Caco-2 (cell line): ENCODE measurements at regions not wholly inside any gene's neighbourhood (a gene's known extent, or its start where the extent isn't known, plus 50 kb on each side); places are given as distances from the start of the nearest gene placed in this dataset.

ENCODE experiments used
- BruUV-seq: library from RNA; stranded (reverse); fragments of 400-500 nt; replicated peaks from 2 replicates; lab custom pipeline; 2021; lab: Mats Ljungman, UMichigan
- CTCF ChIA-PET: fragments of 300-600 bp; sonication (Branson Sonifier 250); formaldehyde crosslinking; loops from one replicate; lab custom pipeline; 2022; ENCODE audit warnings: antibody characterized with exemption; lab: Charles Lee
- POLR2A ChIA-PET: fragments of 300-600 bp; sonication (Branson Sonifier 250); formaldehyde crosslinking; loops from one replicate; lab custom pipeline; 2022; ENCODE audit warnings: antibody characterized with exemption; lab: Charles Lee
- DNase-seq, 2 experiments: peaks; one replicate each; pipeline versions ENCODE4 v3.0.0 to v3.0.0-alpha.2; 2020 to 2022
- H3K27me3 ChIP-seq: replicated peaks from 2 replicates; pipeline ENCODE4 v1.6.0; 2011; ENCODE audit warnings: low read length; ENCODE audit not compliant: control insufficient read depth, insufficient read depth
- H3K36me3 ChIP-seq: 2 replicates; pipeline ENCODE4 v1.5.1; 2011; ENCODE audit warnings: low read length; ENCODE audit not compliant: control insufficient read depth, insufficient read depth
- H3K4me1 ChIP-seq: fragments of 250-450 bp; sonication (Bioruptor Pico); 2 replicates; pipeline ENCODE4 v1.5.1; 2020; ENCODE audit warnings: mild to moderate bottlenecking
- H3K4me3 ChIP-seq: 2 replicates; pipeline ENCODE4 v1.5.1; 2011; ENCODE audit warnings: low read depth, mild to moderate bottlenecking, control low read depth, low read length
- H3K9me3 ChIP-seq: fragments of 250-450 bp; sonication (Bioruptor Pico); 2 replicates; pipeline ENCODE4 v1.5.1; 2020; ENCODE audit warnings: mild to moderate bottlenecking, moderate library complexity
- H3K27ac Mint-ChIP-seq: one replicate; pipeline ENCODE4 v1.8.0; 2022; ENCODE audit warnings: mixed read lengths; ENCODE audit not compliant: unreplicated experiment
- H3K27me3 Mint-ChIP-seq: one replicate; pipeline ENCODE4 v1.8.0; 2022; ENCODE audit warnings: mixed read lengths; ENCODE audit not compliant: insufficient read depth, unreplicated experiment
- H3K36me3 Mint-ChIP-seq: one replicate; pipeline ENCODE4 v1.8.0; 2022; ENCODE audit warnings: mild to moderate bottlenecking, mixed read lengths; ENCODE audit not compliant: insufficient read depth, unreplicated experiment
- H3K4me1 Mint-ChIP-seq: one replicate; pipeline ENCODE4 v1.8.0; 2022; ENCODE audit warnings: low read depth, mixed read lengths; ENCODE audit not compliant: unreplicated experiment
- H3K4me3 Mint-ChIP-seq: one replicate; pipeline ENCODE4 v1.8.0; 2022; ENCODE audit warnings: mild to moderate bottlenecking, moderate library complexity, mixed read lengths; ENCODE audit not compliant: unreplicated experiment
- H3K9me3 Mint-ChIP-seq: one replicate; pipeline ENCODE4 v1.8.0; 2022; ENCODE audit warnings: mixed read lengths; ENCODE audit not compliant: unreplicated experiment
- intact Hi-C: fragments of 100-400 bp; cut with micrococcal nuclease; formaldehyde crosslinking; loops from one replicate; pipeline ENCODE4 v1.10.0; 2022; ENCODE audit not compliant: unreplicated experiment
- TF ChIP-seq, protein P1 (sequence below), 2 experiments: fragments of 200-600 bp in 1 of 2; IDR thresholded peaks; 1 replicate in 1 of 2; 2 replicates in 1 of 2; pipeline versions ENCODE4 v1.5.1 to v1.8.0; 2011 to 2022; ENCODE audit warnings: antibody characterized with exemption in 1 of 2, control low read depth in 1 of 2, inconsistent platforms in 1 of 2, low read depth in 1 of 2, low read length in 1 of 2, mild to moderate bottlenecking in 1 of 2, moderate library complexity in 1 of 2; ENCODE audit not compliant: insufficient read depth in 1 of 2, severe bottlenecking in 1 of 2, unreplicated experiment in 1 of 2

DNA sequence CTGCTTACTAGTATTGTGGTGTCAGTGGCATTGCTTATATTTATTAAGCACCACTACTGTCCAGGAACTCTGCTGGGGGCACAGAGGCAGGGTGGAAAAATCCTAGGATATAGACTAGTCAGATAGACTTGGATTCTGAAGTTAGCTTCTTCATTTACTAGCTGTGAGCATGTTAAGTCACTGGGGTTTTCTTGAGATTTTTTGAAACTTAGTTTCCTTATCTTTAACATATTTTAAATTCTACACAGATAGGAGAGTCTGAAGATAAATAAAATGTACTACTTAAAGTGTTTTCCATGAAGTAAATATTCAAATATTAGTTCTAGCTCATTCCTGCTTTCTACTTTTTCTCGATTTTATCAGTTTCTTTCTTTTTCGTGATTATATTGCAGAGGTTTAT, 196.9 kb upstream of the GRID2 start:
- ChIA-PET POLR2A (no interaction called here), CTCF (no interaction called here)
- H3K27me3 ChIP-seq = no peaks in the 10 kb centered on the region
- no peaks in the 10 kb centered on the region for H3K36me3 ChIP-seq
- BruUV-seq = no TSS peak
- no peaks in the 10 kb centered on the region for H3K9me3 Mint-ChIP-seq
- H3K27ac Mint-ChIP-seq = no peak overlapping the region
- no peaks in the 10 kb centered on the region for H3K27me3 Mint-ChIP-seq
- intact Hi-C loops = no loop called here
- TF ChIP-seq, protein P1, sequence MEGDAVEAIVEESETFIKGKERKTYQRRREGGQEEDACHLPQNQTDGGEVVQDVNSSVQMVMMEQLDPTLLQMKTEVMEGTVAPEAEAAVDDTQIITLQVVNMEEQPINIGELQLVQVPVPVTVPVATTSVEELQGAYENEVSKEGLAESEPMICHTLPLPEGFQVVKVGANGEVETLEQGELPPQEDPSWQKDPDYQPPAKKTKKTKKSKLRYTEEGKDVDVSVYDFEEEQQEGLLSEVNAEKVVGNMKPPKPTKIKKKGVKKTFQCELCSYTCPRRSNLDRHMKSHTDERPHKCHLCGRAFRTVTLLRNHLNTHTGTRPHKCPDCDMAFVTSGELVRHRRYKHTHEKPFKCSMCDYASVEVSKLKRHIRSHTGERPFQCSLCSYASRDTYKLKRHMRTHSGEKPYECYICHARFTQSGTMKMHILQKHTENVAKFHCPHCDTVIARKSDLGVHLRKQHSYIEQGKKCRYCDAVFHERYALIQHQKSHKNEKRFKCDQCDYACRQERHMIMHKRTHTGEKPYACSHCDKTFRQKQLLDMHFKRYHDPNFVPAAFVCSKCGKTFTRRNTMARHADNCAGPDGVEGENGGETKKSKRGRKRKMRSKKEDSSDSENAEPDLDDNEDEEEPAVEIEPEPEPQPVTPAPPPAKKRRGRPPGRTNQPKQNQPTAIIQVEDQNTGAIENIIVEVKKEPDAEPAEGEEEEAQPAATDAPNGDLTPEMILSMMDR (IDR thresholded peaks at IDR 0.05; ENCODE audit: insufficient read depth in 1 of 2, low read depth in 1 of 2, low read length in 1 of 2, severe bottlenecking in 1 of 2, unreplicated experiment in 1 of 2) = no peak
- H3K4me3 Mint-ChIP-seq = no peak overlapping the region
- no peaks in the 10 kb centered on the region for H3K4me1 Mint-ChIP-seq
- H3K36me3 Mint-ChIP-seq = no peaks in the 10 kb centered on the region
- H3K9me3 ChIP-seq = no peaks in the 10 kb centered on the region
- H3K4me1 ChIP-seq = no peaks in the 10 kb centered on the region
- DNase-seq = no peak
- H3K4me3 ChIP-seq = no peak overlapping the region

DNA sequence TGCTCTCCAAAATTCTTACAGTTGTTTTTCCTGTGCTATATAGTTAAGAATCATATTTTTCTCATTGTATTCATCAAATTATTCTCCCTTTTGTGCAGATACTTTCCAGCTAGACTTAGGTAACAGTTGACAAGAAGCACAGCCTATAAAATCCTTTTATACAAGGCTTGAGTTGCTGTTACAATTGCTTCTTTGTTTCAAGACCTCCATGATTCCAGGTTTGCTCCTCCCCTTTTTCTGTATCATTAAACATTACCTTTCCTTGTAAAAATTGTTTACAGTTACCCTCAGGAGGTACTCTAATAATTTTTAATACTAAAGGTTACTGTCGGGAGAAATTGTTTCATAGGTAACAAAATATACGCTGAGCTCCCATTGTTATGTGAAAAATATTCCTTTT, 192.3 kb upstream of the GRID2 start:
- no peaks in the 10 kb centered on the region for H3K27me3 ChIP-seq
- no peak overlapping the region for H3K27ac Mint-ChIP-seq
- H3K36me3 Mint-ChIP-seq = no peaks in the 10 kb centered on the region
- no peaks in the 10 kb centered on the region for H3K27me3 Mint-ChIP-seq
- no TSS peak for BruUV-seq
- no peaks in the 10 kb centered on the region for H3K36me3 ChIP-seq
- H3K4me1 ChIP-seq = no peaks in the 10 kb centered on the region
- ChIA-PET POLR2A (no interaction called here), CTCF (no interaction called here)
- no peak for DNase-seq
- no peaks in the 10 kb centered on the region for H3K9me3 Mint-ChIP-seq
- intact Hi-C loops = no loop called here
- TF ChIP-seq, protein P1 (IDR thresholded peaks at IDR 0.05; ENCODE audit: insufficient read depth in 1 of 2, low read depth in 1 of 2, low read length in 1 of 2, severe bottlenecking in 1 of 2, unreplicated experiment in 1 of 2) = no peak
- no peak overlapping the region for H3K4me3 Mint-ChIP-seq
- no peaks in the 10 kb centered on the region for H3K4me1 Mint-ChIP-seq
- H3K4me3 ChIP-seq = no peak overlapping the region
- H3K9me3 ChIP-seq = no peaks in the 10 kb centered on the region

DNA sequence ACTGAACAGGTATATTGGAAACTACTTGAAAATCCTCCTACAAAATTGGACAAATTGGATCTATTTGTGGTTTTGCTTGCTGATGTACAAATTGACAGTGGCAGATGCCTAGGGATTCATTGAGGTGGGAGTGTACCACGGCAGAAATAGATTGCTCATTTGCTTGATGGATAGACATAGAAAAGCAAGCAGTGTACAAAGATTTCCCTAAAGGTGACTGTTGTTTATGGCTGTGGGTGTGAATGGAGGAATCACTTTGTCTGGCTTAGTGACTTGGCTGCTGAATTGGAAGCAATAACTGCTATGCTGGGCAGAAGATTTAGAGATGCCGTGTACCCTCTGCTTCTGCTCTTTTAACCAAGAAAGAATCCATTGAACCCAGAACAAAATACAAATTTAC, 191.0 kb upstream of the GRID2 start:
- no peaks in the 10 kb centered on the region for H3K27me3 ChIP-seq
- TF ChIP-seq, protein P1 (IDR thresholded peaks at IDR 0.05; ENCODE audit: insufficient read depth in 1 of 2, low read depth in 1 of 2, low read length in 1 of 2, severe bottlenecking in 1 of 2, unreplicated experiment in 1 of 2) = no peak
- H3K36me3 ChIP-seq = no peaks in the 10 kb centered on the region
- no peak overlapping the region for H3K4me3 Mint-ChIP-seq
- intact Hi-C loops = no loop called here
- BruUV-seq = no TSS peak
- no peak overlapping the region for H3K4me3 ChIP-seq
- POLR2A ChIA-PET = no interaction called here
- H3K36me3 Mint-ChIP-seq = no peaks in the 10 kb centered on the region
- DNase-seq = no peak
- H3K4me1 Mint-ChIP-seq = no peaks in the 10 kb centered on the region
- H3K27me3 Mint-ChIP-seq = no peaks in the 10 kb centered on the region
- no peaks in the 10 kb centered on the region for H3K4me1 ChIP-seq
- no peaks in the 10 kb centered on the region for H3K9me3 Mint-ChIP-seq
- no peaks in the 10 kb centered on the region for H3K9me3 ChIP-seq
- CTCF ChIA-PET = no interaction called here
- no peak overlapping the region for H3K27ac Mint-ChIP-seq
